Loucy (cell line): ENCODE measurements at regions not wholly inside any gene's neighbourhood (a gene's known extent, or its start where the extent isn't known, plus 50 kb on each side); places are given as distances from the start of the nearest gene placed in this dataset.

Experiments
- H2AFZ ChIP-seq: fragments of 200-600 bp; sonication (generic); 2 replicates; pipeline ENCODE4 v1.6.0; 2016; ENCODE audit warnings: antibody characterized with exemption, mild to moderate bottlenecking, low read length, moderate library complexity
- H3F3A ChIP-seq: fragments of 200-600 bp; 2 replicates; pipeline ENCODE4 v1.6.0; 2016; ENCODE audit warnings: antibody characterized with exemption, low read depth, mild to moderate bottlenecking
- H3K27me3 ChIP-seq: fragments of 200-600 bp; sonication (generic); 2 replicates; pipeline ENCODE4 v1.6.1; 2014; ENCODE audit warnings: low read length, mild to moderate bottlenecking; ENCODE audit not compliant: insufficient read depth, poor library complexity, severe bottlenecking
- H3K36me3 ChIP-seq: fragments of 200-600 bp; sonication (generic); 2 replicates; pipeline ENCODE4 v1.6.1; 2016; ENCODE audit warnings: low read length; ENCODE audit not compliant: insufficient read depth
- H3K4me1 ChIP-seq: fragments of 200-600 bp; sonication (generic); 2 replicates; pipeline ENCODE4 v1.5.1; 2014; ENCODE audit warnings: low read length, mild to moderate bottlenecking; ENCODE audit not compliant: insufficient read depth, poor library complexity, severe bottlenecking
- H3K4me2 ChIP-seq: fragments of 200-600 bp; sonication (generic); 2 replicates; pipeline ENCODE4 v1.6.0; 2014; ENCODE audit warnings: antibody characterized with exemption, low read length, low read depth, mild to moderate bottlenecking; ENCODE audit not compliant: poor library complexity, severe bottlenecking
- H3K4me3 ChIP-seq: fragments of 200-600 bp; sonication (generic); 2 replicates; pipeline ENCODE4 v1.5.1; 2014; ENCODE audit warnings: low read length, mild to moderate bottlenecking, mixed read lengths; ENCODE audit not compliant: poor library complexity, severe bottlenecking
- H3K79me2 ChIP-seq: fragments of 200-600 bp; sonication (generic); 2 replicates; pipeline ENCODE4 v1.6.1; 2014; ENCODE audit warnings: low read length; ENCODE audit not compliant: insufficient read depth
- H3K9ac ChIP-seq: fragments of 200-600 bp; sonication (generic); 2 replicates; pipeline ENCODE4 v1.6.0; 2014; ENCODE audit warnings: mild to moderate bottlenecking, low read depth, low read length, moderate library complexity; ENCODE audit not compliant: poor library complexity, severe bottlenecking
- H3K9me2 ChIP-seq: fragments of 200-600 bp; sonication (generic); replicated peaks from 2 replicates; pipeline ENCODE4 v1.6.1; 2016; ENCODE audit warnings: low read depth, low read length, mixed read lengths
- H3K9me3 ChIP-seq: fragments of 200-600 bp; sonication (generic); 2 replicates; pipeline ENCODE4 v1.6.1; 2014; ENCODE audit warnings: mild to moderate bottlenecking, antibody characterized with exemption, low read length, low read depth; ENCODE audit not compliant: insufficient read depth
- H4K20me1 ChIP-seq: fragments of 200-600 bp; sonication (generic); 2 replicates; pipeline ENCODE4 v1.6.0; 2014; ENCODE audit warnings: antibody characterized with exemption, low read length, mild to moderate bottlenecking; ENCODE audit not compliant: insufficient read depth, poor library complexity, severe bottlenecking
- CTCF ChIP-seq: fragments of 200-600 bp; sonication (generic); conservative IDR thresholded peaks from 2 replicates; pipeline ENCODE4 v1.5.1; 2014; ENCODE audit warnings: mild to moderate bottlenecking, antibody characterized with exemption, low read length
- EZH2phosphoT487 ChIP-seq: fragments of 200-600 bp; IDR thresholded peaks from 2 replicates; pipeline ENCODE4 v1.6.1; 2018; ENCODE audit warnings: antibody characterized with exemption, mild to moderate bottlenecking, moderate library complexity, borderline replicate concordance

GRCh38 chr12:97342130-97342529 lies 120.5 kb upstream of the RMST start:
- Histone ChIP-seq H3K9ac (no peak overlapping the region), H3K9me2 (no peaks in the 10 kb centered on the region), H3K4me3 (no peak overlapping the region), H3K79me2 (no peaks in the 10 kb centered on the region), H4K20me1 (no peaks in the 10 kb centered on the region), H3K9me3 (no peaks in the 10 kb centered on the region), H3K4me1 (no peaks in the 10 kb centered on the region), H3F3A (no peaks in the 10 kb centered on the region), H2AFZ (no peak overlapping the region), H3K36me3 (no peaks in the 10 kb centered on the region), H3K27me3 (no peaks in the 10 kb centered on the region), H3K4me2 (no peak overlapping the region)
- TF ChIP-seq CTCF (no peak), EZH2phosphoT487 (no peak)

GRCh38 chr12:97347956-97348355 lies 114.6 kb upstream of the RMST start:
- TF ChIP-seq EZH2phosphoT487 (no peak), CTCF (no peak)
- no peaks in the 10 kb centered on the region for H3K27me3 ChIP-seq
- no peaks in the 10 kb centered on the region for H3K36me3 ChIP-seq
- H2AFZ ChIP-seq: no peak overlapping the region
- no peaks in the 10 kb centered on the region for H3F3A ChIP-seq
- H3K9me3 ChIP-seq: no peaks in the 10 kb centered on the region
- no peaks in the 10 kb centered on the region for H3K79me2 ChIP-seq
- no peaks in the 10 kb centered on the region for H4K20me1 ChIP-seq
- no peaks in the 10 kb centered on the region for H3K9me2 ChIP-seq
- H3K4me2 ChIP-seq: no peak overlapping the region
- H3K4me3 ChIP-seq: no peak overlapping the region
- H3K4me1 ChIP-seq: no peaks in the 10 kb centered on the region
- no peak overlapping the region for H3K9ac ChIP-seq

GRCh38 chr12:97358361-97358760 lies 104.2 kb upstream of the RMST start:
- no peaks in the 10 kb centered on the region for H4K20me1 ChIP-seq

More at GRCh38 chr12:97358361-97358760, 104.2 kb upstream of the RMST start:
- Histone ChIP-seq H3K36me3 (no peaks in the 10 kb centered on the region), H3K4me3 (no peak overlapping the region), H3K4me1 (no peaks in the 10 kb centered on the region), H2AFZ (no peak overlapping the region), H3K4me2 (no peak overlapping the region), H3K79me2 (no peaks in the 10 kb centered on the region), H3F3A (no peaks in the 10 kb centered on the region), H3K9me3 (no peaks in the 10 kb centered on the region), H3K9ac (no peak overlapping the region), H3K27me3 (no peaks in the 10 kb centered on the region), H3K9me2 (no peaks in the 10 kb centered on the region)
- TF ChIP-seq EZH2phosphoT487 (no peak), CTCF (no peak)
